Fibroblast of skin of abdomen (primary cell): ENCODE measurements at regions not wholly inside any gene's neighbourhood (a gene's known extent, or its start where the extent isn't known, plus 50 kb on each side); places are given as distances from the start of the nearest gene placed in this dataset.

ENCODE experiments used
- DNase-seq: peaks from one replicate; pipeline ENCODE4 v3.0.0-alpha.2; 2013

DNA sequence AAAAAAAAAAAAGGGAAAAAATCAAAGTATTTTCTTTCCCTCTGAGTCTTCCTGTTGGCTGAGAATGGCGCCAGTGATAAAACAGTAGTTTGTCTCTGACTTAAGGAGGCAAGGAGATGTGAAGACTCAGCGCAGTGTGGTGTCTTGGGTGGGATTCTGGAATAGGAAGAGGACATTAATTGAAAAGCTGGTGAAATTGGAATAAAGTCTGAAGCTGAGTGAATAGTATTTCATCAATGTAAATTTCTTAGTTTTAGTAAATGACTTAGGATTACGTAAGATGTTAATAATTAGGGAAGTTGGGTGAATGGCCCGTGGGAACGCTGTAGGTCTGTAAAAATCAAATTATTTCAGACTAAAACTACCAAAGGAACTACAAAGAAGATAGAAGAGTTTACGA is 122.8 kb upstream of the ZNF217 start:
- no peak for DNase-seq

DNA sequence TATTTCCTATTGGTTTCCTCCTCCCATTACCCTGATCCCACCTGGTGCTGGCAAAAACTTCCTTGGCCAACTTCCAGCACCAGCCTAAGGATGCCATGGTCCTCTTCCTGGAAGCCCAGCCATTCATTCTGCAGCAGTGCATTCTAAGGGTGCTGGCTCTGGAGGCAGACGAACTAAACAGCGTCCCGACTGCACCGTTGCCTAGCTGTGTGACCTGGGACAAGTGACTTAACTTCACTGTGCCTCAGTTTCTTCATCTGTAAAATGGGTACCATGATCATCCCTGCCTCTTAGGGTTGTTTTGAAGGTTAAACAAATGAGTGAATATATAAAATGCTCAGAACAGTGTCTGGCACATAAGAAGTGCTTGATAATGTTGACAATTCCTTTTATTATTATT is 120.9 kb upstream of the ZNF217 start:
- no peak for DNase-seq

- DNase-seq, result no peak
These were observed 119.9 kb upstream of the ZNF217 start for GRCh38 chr20:53713328-53714056.

- DNase-seq, result no peak
These were observed 118.8 kb upstream of the ZNF217 start for GRCh38 chr20:53712212-53712977.

DNA sequence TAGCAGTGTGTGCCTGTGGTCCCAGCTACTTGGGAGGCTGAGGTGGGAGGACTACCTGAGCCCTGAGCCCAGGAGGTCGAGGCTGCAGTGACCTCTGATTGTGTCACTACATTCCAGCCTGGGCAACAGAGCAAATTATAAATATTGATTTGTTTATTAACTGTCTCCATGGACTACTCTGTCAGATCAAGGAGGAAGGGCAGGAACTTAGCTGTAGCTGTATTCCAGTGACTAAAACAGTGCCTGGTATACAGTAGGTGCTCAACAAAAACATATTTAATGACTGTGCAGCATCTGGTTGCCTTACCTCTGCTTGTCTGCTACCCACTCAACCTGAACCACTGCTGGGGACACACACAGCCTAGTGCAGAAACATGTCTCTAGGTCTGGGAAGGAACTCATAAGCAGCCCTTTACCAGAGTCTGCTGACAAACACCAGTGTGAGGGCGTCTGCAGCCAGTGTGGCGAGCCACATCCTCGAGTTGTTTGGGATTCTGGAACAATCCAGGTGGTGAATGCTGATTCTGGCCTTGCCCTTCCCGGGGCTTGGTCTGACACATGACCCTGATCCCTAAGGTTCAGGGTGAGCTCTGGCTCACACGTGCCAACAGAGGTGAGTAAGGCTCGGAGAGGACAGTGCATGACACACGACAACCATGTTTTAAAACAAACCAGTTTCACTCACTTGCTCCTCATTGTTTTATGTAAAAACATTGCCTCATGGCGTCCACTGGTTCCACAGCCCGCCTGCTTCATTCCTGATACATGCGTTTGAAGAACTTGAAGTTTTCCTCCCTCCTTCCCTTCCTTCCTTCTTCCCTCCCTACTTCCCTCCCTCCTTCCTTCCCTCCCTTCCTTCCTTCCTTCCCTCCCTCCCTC is 117.9 kb upstream of the ZNF217 start:
- no peak for DNase-seq

- DNase-seq, result peak; percentile 78
These were observed 114.7 kb upstream of the ZNF217 start for GRCh38 chr20:53708129-53708968.

- DNase-seq, result peak; percentile 44
These were observed 113.9 kb upstream of the ZNF217 start for GRCh38 chr20:53707371-53708055.

DNA sequence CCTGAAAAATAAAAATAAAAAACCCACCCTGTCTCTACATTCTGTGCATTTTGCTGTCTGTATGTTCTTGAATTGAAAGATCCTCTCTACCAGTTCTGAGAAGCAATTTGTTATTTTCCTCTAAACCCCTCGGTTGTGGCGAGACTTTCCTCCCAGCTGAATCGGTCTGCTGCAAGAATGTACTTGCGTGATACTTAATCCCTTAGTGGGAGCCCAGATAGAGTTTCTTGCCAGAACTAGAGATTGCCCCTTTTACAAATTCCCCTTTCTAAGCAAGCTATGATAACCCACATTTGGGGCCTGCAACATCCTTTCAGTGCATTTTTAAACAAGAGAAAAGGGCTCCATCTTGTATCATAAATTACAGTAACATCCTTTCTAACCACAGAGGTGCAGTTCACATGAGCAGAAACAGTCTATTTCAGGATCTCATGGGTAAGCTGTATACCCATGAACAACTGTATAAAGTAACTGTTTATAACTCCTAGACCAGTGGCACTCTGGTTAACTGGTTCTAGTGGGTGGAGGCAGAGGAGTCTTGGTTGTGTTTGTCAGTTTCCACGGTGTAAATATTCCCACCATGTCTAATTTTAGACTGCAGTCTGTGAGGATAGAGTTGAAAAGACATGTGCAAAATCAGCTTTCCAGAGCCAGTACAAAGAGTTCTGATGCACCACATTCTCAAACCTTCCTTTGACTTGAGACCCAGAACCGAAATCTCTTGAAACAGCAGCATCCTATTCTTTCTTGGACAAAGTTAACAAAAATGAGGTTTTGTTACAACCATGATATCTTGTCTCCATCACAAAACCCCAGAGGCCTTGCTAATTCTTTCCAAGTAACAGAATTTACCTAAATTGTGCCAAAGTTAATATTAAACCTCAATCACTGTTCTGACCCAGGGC is 113.1 kb upstream of the ZNF217 start:
- peak; percentile 90 for DNase-seq

DNA sequence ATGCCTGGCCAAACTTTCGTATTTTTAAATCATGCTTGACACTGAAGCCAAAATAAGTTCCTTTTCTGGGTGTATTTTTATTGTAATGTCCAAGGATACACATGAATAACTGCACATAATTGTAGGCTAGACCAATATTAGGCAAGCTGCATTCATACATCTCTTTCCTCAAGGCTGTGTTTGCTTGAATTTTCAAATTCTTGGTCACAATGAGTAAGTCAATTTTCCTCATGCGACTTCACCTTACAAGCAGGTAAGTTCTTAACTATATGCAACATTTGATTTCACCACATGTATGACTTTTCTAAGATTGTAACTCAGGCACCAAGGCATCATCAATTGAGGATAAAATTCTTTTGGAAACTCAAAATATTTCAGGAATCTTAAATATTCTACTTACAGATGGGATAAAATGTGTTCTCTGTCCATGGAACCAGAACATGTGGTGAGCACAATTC is 112.4 kb upstream of the ZNF217 start:
- DNase-seq, result no peak

GRCh38 chr20:53702617-53703016 is 109.0 kb upstream of the ZNF217 start:
- no peak for DNase-seq

DNA sequence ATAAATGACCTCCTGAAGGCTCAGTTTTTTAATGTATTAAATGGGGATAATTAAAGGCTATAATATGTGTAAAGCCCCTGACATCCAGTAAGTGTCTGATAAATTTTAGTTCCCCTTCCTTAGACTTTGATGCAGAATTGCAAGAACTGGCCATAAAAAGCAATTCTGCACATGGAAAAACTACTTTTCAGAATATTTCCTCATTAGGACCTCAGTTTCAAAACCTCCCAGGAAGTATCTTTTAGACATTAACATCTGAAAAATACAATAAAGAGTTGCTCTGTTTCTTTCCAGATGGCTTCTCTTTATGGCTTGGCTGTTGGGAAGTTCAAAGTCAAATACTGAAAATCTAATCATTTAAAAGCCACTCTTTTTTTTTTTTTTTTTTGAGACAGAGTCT is 106.3 kb upstream of the ZNF217 start:
- no peak for DNase-seq

DNA sequence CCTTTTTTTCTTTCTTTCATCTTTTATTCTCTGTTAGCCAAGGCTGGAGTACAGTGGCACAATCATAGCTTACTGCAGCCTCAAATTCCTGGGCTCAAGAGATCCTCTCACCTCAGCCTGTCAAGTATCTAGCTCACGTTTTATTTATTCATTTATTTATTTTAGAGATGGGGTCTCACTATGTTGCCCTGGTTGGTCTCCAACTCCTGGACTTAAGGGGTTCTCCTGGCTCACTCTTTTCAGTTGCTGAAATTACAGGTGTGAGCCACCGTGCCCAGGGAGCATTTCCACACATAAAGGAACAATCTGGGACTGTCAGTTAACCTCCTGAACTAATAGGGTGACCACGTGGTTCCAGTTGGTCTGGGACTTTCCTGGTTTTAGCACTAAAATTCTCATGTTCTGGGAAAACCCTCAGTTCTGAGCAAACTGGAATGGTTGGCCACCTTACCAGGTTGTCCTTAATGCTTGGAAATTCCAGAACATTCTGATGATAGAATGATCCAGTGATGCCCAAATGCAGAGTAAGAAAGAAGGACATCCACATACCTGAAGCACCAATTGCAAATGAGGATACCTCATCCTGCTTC is 105.5 kb upstream of the ZNF217 start:
- DNase-seq, result no peak

GRCh38 chr20:53698371-53698978 is 104.8 kb upstream of the ZNF217 start:
- no peak for DNase-seq

GRCh38 chr20:53695797-53696527 is 102.3 kb upstream of the ZNF217 start:
- DNase-seq, result no peak

GRCh38 chr20:53693262-53693871 is 99.7 kb upstream of the ZNF217 start:
- DNase-seq, result no peak

DNA sequence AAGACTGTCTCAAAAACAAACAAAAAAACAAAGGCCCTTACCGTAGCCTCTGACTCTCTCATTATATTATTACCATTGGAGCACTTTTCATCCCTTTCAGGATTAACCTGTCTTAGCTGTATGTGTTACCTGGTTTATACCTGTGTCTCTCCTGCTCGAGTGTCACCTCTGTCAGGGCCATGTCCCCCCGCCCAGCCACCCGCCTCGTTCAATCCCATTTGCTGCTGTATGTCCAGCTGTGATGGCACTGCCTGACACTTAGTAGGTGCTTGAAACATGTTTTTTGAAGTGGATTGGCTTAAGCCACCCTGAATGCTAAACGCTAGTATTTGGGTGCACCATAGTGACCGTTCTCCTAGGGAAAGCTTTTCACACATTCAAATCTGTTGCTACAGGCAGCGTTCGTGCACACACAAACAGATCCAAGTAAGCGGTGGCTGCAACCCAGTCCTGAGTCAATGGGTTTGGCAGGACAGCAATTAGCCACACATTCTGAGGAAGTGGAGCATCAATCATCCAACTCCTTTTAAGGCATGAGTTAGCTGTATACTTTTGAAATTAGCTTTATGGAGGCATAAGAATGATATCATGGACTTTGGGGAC is 98.9 kb upstream of the ZNF217 start:
- DNase-seq, result peak; percentile 90

- DNase-seq, result no peak
These were observed 98.2 kb upstream of the ZNF217 start for GRCh38 chr20:53691811-53692192.
